ENCODE measurements at regions not wholly inside any gene's neighbourhood (a gene's known extent, or its start where the extent isn't known, plus 50 kb on each side); places are given as distances from the start of the nearest gene placed in this dataset.

DNA sequence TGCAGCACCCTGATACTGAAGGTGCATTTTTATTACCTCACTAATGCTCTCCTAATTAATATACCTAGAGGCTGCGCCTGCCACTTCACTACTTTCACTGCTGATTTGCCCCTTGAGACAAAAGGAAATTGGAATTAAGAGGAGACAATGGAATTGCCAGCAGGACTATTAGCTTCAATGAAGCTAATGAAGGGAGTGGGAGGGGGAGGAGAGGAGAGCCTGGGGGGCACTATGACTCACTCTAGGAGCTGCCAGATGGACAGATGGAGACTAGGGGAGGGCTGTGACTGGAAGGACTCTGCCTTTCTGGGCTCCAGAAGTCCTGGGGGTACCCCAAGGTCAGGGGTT, 102.8 kb upstream of the DRD2 start:
- TF ChIP-seq POLR2A (IDR thresholded peaks at IDR 0.05), result no peak
- TF ChIP-seq, protein P1, sequence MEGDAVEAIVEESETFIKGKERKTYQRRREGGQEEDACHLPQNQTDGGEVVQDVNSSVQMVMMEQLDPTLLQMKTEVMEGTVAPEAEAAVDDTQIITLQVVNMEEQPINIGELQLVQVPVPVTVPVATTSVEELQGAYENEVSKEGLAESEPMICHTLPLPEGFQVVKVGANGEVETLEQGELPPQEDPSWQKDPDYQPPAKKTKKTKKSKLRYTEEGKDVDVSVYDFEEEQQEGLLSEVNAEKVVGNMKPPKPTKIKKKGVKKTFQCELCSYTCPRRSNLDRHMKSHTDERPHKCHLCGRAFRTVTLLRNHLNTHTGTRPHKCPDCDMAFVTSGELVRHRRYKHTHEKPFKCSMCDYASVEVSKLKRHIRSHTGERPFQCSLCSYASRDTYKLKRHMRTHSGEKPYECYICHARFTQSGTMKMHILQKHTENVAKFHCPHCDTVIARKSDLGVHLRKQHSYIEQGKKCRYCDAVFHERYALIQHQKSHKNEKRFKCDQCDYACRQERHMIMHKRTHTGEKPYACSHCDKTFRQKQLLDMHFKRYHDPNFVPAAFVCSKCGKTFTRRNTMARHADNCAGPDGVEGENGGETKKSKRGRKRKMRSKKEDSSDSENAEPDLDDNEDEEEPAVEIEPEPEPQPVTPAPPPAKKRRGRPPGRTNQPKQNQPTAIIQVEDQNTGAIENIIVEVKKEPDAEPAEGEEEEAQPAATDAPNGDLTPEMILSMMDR (IDR thresholded peaks at IDR 0.05), result no peak
